ENCODE measurements at regions not wholly inside any gene's neighbourhood (a gene's known extent, or its start where the extent isn't known, plus 50 kb on each side); places are given as distances from the start of the nearest gene placed in this dataset.

DNA sequence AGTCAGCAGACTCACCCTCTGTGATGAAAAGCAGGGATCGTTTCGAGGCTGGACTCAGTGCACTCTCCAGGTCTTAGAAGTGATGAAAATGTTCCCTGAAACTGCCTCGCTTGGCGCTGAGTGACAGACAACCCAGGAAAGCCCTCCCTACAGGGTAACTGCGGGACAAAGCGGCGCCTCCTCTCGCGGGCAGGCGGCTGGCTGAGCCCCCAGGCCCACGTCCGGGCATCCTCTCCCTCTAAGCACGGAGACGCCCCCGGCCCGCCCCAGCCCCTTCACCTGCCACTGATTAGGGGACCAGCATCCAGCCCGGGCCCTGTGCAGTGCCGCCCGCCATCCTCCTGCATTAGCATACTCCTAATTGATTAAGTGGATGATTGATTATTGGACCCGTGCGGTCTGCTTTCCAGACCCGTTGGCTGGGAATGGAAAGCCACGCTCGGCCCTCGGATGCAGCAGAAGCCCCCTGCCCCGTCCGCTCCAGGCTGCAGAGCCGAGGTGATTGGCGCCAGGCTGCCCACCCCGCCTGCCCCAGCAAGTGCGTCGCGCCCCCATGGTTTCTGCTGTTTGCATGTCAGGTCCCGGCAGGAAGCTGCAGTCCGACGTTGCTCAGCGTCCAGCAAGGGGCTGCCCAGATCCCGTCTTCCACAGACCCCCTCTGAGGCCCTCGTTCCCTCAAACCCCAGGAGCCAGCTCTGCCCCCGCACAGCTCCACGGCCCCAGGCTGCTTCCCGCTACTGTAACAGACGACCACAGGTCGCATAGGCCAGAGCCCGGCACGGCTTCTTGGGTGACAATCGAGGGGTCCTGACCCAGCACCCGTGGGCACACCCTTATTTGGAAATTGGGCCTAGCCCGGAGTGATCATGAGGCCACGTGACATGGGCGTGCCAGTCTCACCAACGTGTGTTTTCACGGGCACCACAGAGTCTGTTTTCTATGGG is 131.6 kb downstream of the DLL1 start:
- Mint-ChIP-seq H3K9me3 (peaks cover 9% of the 10 kb centered on the region), H3K36me3 (no peaks in the 10 kb centered on the region), H3K4me3 (no peak overlapping the region), H3K27ac (no peak overlapping the region), H3K27me3 (no peaks in the 10 kb centered on the region), H3K4me1 (peaks cover 16% of the 10 kb centered on the region)
- no peak for DNase-seq
- CTCF ChIA-PET, result no interaction called here

DNA sequence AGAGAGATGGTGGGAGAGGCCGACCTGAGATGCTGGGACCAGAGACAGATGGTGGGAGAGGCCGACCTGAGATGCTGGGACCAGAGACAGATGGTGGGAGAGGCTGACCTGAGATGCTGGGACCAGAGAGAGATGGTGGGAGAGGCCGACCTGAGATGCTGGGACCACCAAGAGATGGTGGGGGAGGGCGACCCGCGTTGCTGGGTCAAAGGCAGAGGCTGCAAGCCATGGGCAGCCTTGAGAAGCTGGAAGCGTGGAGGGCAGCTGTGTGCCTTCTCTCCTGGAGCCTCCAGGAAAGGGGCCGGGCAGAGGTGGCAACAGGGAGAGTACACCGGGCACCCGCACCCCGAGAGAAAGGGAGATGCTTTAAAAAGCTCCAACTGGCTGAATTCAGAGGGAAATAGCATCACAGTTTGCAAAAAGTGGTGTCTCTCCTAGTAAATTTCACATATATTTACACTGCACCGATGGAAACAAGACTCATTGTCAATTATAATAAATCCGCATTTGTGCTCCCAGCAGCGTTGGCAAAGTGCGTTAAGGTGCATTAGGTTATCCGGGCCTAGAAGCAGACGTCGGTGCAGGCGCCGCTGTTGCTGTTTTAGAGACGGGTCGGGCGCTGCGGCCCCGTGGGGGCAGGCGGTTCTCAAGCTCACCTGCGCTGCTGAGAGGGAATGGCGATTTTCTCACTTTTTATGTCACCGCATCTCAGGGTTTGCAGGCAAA is 132.4 kb downstream of the DLL1 start:
- Mint-ChIP-seq H3K4me3 (no peak overlapping the region), H3K9me3 (peaks cover 3% of the 10 kb centered on the region), H3K27me3 (peaks cover 3% of the 10 kb centered on the region), H3K4me1 (peaks cover 15% of the 10 kb centered on the region), H3K27ac (no peak overlapping the region), H3K36me3 (no peaks in the 10 kb centered on the region)
- CTCF ChIA-PET, result no interaction called here
- no peak for DNase-seq

DNA sequence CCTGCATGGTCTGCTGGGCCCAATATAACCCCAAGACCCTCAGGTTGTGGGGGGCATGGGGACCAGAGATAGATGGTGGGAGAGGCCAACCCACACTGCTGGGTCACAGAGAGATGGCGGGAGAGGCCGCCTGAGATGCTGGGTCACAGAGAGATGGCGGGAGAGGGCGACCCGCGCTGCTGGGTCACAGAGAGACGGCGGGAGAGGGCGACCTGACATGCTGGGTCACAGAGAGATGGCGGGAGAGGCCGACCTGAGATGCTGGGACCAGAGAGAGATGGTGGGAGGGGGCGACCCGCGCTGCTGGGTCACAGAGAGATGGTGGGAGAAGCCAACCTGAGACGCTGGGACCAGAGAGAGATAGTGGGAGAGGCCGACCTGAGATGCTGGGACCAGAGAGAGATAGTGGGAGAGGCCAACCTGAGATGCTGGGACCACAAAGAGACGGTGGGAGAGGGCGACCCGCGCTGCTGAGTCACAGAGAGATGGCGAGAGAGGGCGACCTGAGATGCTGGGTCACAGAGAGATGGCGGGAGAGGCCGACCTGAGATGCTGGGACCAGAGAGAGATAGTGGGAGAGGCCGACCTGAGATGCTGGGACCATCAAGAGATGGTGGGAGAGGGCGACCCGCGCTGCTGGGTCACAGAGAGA is 133.2 kb downstream of the DLL1 start:
- Mint-ChIP-seq H3K27me3 (peaks cover 10% of the 10 kb centered on the region), H3K27ac (no peak overlapping the region), H3K36me3 (no peaks in the 10 kb centered on the region), H3K4me3 (no peak overlapping the region), H3K4me1 (peaks cover 9% of the 10 kb centered on the region), H3K9me3 (no peaks in the 10 kb centered on the region)
- no peak for DNase-seq
- CTCF ChIA-PET, result no interaction called here

DNA sequence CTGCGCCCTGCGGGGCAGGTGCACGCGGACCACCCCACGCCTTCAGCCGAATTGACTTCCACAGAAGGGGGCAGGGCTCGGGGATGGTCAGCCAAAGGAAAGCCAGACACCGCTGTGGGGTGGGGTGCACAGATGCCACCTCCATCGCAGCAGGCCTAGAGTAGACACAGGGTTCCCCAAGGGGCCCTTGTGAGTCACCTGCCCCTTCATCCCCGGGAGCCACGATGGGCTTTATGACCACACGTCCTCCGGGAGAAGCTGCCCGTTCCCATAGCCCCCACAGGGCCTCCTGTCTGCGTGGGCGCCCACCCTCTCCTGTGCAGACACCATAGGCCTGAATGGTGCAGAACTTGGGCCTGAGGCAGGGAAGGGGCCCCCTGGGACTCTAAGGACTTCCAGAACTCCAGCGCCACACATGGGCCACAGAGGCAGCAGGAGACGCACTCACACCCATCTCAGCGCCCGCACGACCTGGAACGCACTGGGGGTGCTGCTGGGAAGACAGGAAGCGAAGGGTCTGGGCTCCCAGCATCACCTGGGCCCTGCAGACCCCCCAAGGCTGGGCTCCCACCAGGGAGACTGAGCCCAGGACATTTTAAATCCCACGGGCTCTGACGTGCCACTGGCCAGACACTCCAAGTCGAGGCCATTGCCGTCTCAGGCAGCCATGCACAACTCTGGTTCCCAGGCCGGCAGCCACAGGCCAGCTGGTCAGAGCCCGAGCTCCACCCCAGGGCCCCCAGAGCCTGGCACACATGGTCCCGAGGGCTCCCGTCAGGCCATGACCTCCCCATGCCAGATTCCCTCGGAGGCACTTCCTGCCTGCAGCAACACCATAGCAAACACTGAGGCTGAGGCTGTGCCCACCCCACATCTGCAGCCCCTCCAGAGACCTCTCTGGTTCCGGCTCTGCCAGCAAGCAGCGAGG is 134.2 kb downstream of the DLL1 start:
- H3K4me3 Mint-ChIP-seq, result no peak overlapping the region
- peaks cover 20% of the 10 kb centered on the region for H3K27me3 Mint-ChIP-seq
- no peak overlapping the region for H3K27ac Mint-ChIP-seq
- no peaks in the 10 kb centered on the region for H3K36me3 Mint-ChIP-seq
- DNase-seq, result no peak
- CTCF ChIA-PET, result no interaction called here
- H3K4me1 Mint-ChIP-seq, result peaks cover 6% of the 10 kb centered on the region
- H3K9me3 Mint-ChIP-seq, result no peaks in the 10 kb centered on the region

DNA sequence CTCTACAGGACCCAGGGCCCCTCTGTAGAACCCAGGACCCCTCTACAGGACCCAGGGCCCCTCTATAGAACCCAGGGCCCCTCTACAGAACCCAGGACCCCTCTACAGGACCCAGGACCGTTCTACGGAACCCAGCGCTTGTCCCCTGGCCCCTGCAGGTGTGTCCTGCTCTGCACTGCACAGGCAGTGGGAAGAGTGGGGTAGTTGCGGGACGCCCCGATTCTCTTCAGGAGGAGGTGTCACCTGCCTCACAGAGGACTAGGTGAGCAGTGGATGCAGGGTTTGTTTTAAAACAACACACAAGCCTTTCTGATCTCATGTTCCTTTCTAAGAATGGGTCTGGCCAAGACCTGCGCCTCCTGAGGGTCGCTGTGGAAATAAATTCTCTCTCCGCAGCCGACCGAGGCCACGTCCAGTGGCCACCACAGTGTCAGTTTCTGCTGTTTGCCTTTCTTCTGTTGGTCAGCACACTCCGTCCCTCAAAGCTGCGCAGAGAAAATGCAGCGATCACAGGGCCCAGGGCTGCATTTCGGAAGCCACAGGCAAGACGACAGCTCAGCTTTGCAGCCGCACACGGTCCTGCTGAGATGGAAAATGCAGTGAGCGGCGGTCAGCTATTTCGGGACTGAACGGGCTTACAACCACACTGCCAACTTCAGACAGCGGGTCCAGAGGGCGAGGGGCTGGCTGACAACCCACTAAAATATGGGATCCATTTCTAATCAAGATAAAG is 135.2 kb downstream of the DLL1 start:
- H3K36me3 Mint-ChIP-seq, result no peaks in the 10 kb centered on the region

DNA sequence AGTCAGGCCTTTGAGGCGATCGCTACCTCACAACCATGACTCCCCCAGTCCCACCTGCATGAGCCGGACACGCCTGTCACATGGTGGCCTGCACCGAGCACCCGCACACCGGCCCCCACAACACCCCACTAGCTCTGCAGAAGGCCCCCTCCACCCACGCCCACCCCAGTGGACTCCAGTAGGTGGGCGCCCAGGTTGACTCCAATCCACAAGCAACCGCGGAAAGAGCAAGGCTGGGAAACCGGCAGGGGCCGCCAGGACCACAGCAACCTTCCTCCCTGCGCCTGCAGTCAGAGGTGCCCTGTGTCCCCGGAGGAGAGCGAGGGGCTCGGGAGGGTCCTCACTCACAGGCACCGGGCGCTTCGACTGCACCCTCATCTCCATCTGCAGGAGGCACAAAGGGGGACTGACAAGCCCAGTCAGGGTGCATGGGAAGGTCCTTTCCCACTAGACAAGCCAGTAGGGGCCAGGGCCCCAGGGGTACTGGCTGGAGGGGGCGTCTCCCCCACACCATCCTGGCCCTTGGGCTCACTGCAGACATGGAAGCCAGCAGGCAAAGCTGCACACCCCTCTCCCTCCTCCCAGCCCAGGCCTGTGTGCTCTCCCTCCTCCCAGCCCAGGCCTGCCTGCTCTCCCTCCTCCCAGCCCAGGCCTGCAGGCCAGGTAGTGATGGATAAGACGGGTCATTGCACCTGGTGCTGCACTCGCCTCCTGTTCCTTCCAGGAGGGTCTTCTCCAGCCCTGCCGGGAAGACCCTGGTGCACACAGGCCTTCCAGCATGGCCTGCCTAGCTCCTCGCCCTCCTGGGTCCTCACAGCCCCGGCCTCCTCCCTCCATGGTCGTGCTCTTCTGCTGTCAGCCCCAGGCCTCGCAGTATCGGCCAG is 137.2 kb downstream of the DLL1 start:
- no peak for DNase-seq
- Mint-ChIP-seq H3K4me1 (peaks cover 21% of the 10 kb centered on the region), H3K4me3 (no peak overlapping the region), H3K9me3 (no peaks in the 10 kb centered on the region), H3K27me3 (peaks cover 50% of the 10 kb centered on the region), H3K36me3 (no peaks in the 10 kb centered on the region), H3K27ac (no peak overlapping the region)
- CTCF ChIA-PET, result no interaction called here

More for the DNA sequence above, 135.2 kb downstream of the DLL1 start:
- DNase-seq, result no peak
- no peak overlapping the region for H3K4me3 Mint-ChIP-seq
- CTCF ChIA-PET, result no interaction called here
- no peak overlapping the region for H3K27ac Mint-ChIP-seq
- peaks cover 6% of the 10 kb centered on the region for H3K4me1 Mint-ChIP-seq
- H3K9me3 Mint-ChIP-seq, result no peaks in the 10 kb centered on the region
- peaks cover 30% of the 10 kb centered on the region for H3K27me3 Mint-ChIP-seq

DNA sequence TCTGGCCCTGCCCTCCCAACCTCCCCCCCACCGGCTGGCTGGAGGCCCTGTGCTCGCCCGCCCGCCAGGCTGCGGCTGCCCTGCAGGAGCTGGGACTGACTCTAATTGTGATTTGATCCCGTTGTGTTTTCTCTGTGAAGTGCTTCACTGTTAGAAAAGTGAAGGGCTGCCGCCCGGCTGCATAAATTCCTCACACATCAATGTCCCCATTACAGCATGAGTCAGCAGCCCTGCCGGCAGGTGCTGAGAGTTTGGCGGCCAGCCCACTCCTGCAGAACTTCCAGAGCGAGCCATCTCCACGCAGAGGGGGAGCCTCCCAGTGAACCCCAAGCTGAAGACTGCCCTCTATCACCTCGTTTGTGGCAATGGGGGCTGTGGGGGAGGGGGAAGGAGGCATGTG is 137.9 kb downstream of the DLL1 start:
- Mint-ChIP-seq H3K4me3 (no peak overlapping the region), H3K27me3 (peaks cover 55% of the 10 kb centered on the region), H3K4me1 (peaks cover 28% of the 10 kb centered on the region), H3K36me3 (no peaks in the 10 kb centered on the region), H3K9me3 (no peaks in the 10 kb centered on the region), H3K27ac (no peak overlapping the region)
- CTCF ChIA-PET, result no interaction called here
- DNase-seq, result no peak

DNA sequence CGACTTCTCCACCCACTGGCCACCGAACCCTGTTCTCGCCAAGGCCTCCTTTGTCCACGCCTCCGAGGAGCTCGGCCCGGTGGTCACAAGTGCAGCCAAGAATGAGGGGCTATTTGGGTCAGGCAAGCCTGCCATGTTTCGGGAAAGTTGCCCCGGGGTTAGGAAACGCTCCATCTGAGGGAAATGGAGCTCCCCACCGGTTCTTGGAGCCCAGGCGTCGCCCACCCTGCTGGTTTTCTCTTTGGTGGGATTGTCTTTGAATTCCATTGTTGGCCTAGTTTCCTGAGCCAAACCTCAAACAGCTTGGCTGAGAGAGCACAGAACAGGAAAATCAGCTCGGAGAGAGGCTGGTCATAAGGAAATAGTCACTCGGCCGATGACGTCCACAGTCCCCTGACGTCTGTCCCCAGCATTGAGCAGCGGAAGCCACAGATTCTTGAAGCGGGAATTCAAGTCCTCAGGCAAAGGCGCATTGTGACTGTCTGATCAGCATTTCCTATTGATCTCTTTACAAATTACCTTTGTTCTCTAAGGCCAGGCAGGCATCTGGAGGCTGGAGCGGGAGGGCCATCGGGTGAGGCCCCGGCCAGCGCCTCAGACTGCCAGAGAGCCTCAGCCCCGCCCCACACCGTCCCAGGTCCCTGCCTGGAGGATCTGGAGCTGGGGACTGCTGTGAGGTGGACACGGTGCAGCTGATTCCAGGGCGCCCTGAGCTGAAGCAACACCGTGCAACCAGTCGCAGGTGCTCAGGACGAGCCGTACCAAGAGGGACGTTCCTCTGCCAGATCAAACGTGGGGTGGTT is 138.6 kb downstream of the DLL1 start:
- Mint-ChIP-seq H3K27ac (no peak overlapping the region), H3K36me3 (no peaks in the 10 kb centered on the region), H3K27me3 (peaks cover 58% of the 10 kb centered on the region), H3K4me1 (peaks cover 35% of the 10 kb centered on the region), H3K4me3 (no peak overlapping the region), H3K9me3 (no peaks in the 10 kb centered on the region)
- CTCF ChIA-PET, result no interaction called here
- DNase-seq, result no peak

DNA sequence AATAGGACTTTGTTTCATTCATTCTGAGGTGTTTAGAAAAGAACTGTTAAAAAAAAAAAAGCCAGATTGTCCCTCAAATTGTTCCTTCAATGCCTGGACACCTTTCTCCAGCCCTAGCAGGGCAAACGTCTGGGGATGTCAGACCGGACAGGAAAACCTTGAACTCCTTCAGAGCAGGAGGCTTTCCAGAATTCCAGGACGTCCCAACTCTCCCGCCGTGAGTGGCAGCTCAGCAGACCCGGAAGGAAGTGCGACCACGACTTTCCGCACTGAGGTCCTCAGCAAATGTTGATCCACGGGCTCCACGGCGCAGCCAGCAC is 139.1 kb downstream of the DLL1 start:
- Mint-ChIP-seq H3K4me3 (no peak overlapping the region), H3K9me3 (no peaks in the 10 kb centered on the region), H3K4me1 (peaks cover 41% of the 10 kb centered on the region), H3K27me3 (peaks cover 64% of the 10 kb centered on the region), H3K36me3 (no peaks in the 10 kb centered on the region), H3K27ac (no peak overlapping the region)
- DNase-seq, result no peak
- CTCF ChIA-PET, result no interaction called here

DNA sequence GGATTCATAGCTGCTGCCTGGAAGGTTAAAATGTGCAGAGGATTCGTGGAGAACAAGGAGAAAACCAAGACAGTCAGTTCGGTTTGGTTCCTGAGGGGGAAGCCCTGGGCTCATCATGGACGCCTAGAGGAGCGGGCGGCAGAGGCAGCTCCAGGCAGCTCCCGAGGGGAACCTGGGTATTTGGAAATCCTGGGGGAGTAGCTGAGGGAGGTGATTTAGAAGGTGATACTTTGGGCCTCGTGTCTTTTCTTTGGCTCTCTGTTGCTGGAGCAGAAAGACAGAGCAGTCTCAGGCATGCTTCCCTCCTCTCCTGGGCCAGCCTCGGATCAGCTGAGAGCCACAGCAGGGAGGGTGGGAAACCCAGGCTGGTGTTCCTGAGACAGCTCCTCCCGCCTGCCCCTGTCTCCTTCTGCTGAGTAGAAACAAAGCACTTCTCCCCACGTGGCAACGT is 139.5 kb downstream of the DLL1 start:
- peaks cover 65% of the 10 kb centered on the region for H3K27me3 Mint-ChIP-seq
- no peaks in the 10 kb centered on the region for H3K9me3 Mint-ChIP-seq
- DNase-seq, result no peak
- peaks cover 45% of the 10 kb centered on the region for H3K4me1 Mint-ChIP-seq
- H3K4me3 Mint-ChIP-seq, result no peak overlapping the region
- no peak overlapping the region for H3K27ac Mint-ChIP-seq
- H3K36me3 Mint-ChIP-seq, result no peaks in the 10 kb centered on the region
- CTCF ChIA-PET, result no interaction called here

DNA sequence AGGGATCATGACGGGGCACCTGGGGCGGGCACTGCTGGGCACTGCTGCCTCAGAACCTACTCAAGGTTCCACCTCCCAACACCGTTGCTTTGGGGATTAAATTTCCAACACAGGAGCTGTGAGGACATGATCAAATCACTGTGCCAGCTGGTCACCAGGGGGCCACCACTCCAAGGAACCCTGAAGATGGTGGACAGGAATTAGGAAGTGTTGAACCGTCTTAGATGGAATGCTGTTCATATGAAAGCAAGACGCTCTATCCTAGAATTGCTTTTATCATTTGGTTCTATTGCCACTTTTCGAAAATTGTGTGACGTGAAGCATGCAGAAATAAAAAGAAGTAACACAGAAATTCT is 140.3 kb downstream of the DLL1 start:
- no peaks in the 10 kb centered on the region for H3K9me3 Mint-ChIP-seq
- H3K27me3 Mint-ChIP-seq, result peaks cover 65% of the 10 kb centered on the region
- CTCF ChIA-PET, result no interaction called here
- no peak overlapping the region for H3K4me3 Mint-ChIP-seq
- no peaks in the 10 kb centered on the region for H3K36me3 Mint-ChIP-seq
- peaks cover 45% of the 10 kb centered on the region for H3K4me1 Mint-ChIP-seq
- DNase-seq, result no peak
- peak overlapping the region; percentile 42 for H3K27ac Mint-ChIP-seq
